ENCODE measurements at regions not wholly inside any gene's neighbourhood (a gene's known extent, or its start where the extent isn't known, plus 50 kb on each side); places are given as distances from the start of the nearest gene placed in this dataset.

- no peak overlapping the region for H2AFZ ChIP-seq (ENCODE audit: low read depth, low read length)
- H3K9me3 ChIP-seq (ENCODE audit: insufficient read depth, low read length, severe bottlenecking): no peaks in the 10 kb centered on the region
- peaks cover 8% of the 10 kb centered on the region for H3K27me3 ChIP-seq (ENCODE audit: insufficient read depth, low read length, poor library complexity)
- no peaks in the 10 kb centered on the region for H3K79me2 ChIP-seq (ENCODE audit: insufficient read depth, low read length)
- no peak overlapping the region for H3K9ac ChIP-seq (ENCODE audit: low read depth, low read length)
- H3K36me3 ChIP-seq (ENCODE audit: insufficient read depth, low read length): no peaks in the 10 kb centered on the region
- H3K4me1 ChIP-seq (ENCODE audit: insufficient read depth, low read length): no peaks in the 10 kb centered on the region
- TF ChIP-seq CTCF (IDR thresholded peaks at IDR 0.05; ENCODE audit: borderline replicate concordance, extremely low read depth, low read length, poor library complexity, severe bottlenecking) (no peak), EZH2 (IDR thresholded peaks at IDR 0.05; ENCODE audit: borderline replicate concordance, low read depth, low read length, severe bottlenecking) (no peak)
- H4K20me1 ChIP-seq (ENCODE audit: insufficient read depth, low read length): no peaks in the 10 kb centered on the region
- H3K27ac ChIP-seq (ENCODE audit: low read length): no peak overlapping the region
- DNase-seq (no peak), ATAC-seq (ENCODE audit: insufficient read depth, low read depth) (no peak)
- H3K4me3 ChIP-seq (ENCODE audit: low read depth in 1 of 2, low read length in 2 of 2): no peak overlapping the region
- H3K4me2 ChIP-seq (ENCODE audit: insufficient read depth, low read length): no peak overlapping the region
Observed at GRCh38 chr5:2169850-2170760, 287.4 kb upstream of the IRX4 start.

GRCh38 chr5:2169430-2169808 lies 286.7 kb upstream of the IRX4 start:
- H3K27ac ChIP-seq (ENCODE audit: low read length): no peak overlapping the region
- H3K36me3 ChIP-seq (ENCODE audit: insufficient read depth, low read length): no peaks in the 10 kb centered on the region
- no peaks in the 10 kb centered on the region for H3K4me1 ChIP-seq (ENCODE audit: insufficient read depth, low read length)
- no peak overlapping the region for H3K4me2 ChIP-seq (ENCODE audit: insufficient read depth, low read length)
- ATAC-seq (ENCODE audit: insufficient read depth, low read depth) (no peak), DNase-seq (no peak)
- H3K9ac ChIP-seq (ENCODE audit: low read depth, low read length): no peak overlapping the region
- H3K4me3 ChIP-seq (ENCODE audit: low read depth in 1 of 2, low read length in 2 of 2): no peak overlapping the region
- no peaks in the 10 kb centered on the region for H3K79me2 ChIP-seq (ENCODE audit: insufficient read depth, low read length)
- H3K27me3 ChIP-seq (ENCODE audit: insufficient read depth, low read length, poor library complexity): peaks cover 8% of the 10 kb centered on the region
- TF ChIP-seq CTCF (IDR thresholded peaks at IDR 0.05; ENCODE audit: borderline replicate concordance, extremely low read depth, low read length, poor library complexity, severe bottlenecking): no peak
- TF ChIP-seq EZH2 (IDR thresholded peaks at IDR 0.05; ENCODE audit: borderline replicate concordance, low read depth, low read length, severe bottlenecking): no peak
- no peak overlapping the region for H2AFZ ChIP-seq (ENCODE audit: low read depth, low read length)
- no peaks in the 10 kb centered on the region for H3K9me3 ChIP-seq (ENCODE audit: insufficient read depth, low read length, severe bottlenecking)
- H4K20me1 ChIP-seq (ENCODE audit: insufficient read depth, low read length): no peaks in the 10 kb centered on the region

GRCh38 chr5:2168601-2169429 lies 286.1 kb upstream of the IRX4 start:
- Histone ChIP-seq H3K27me3 (ENCODE audit: insufficient read depth, low read length, poor library complexity) (peaks cover 8% of the 10 kb centered on the region), H3K4me3 (ENCODE audit: low read depth in 1 of 2, low read length in 2 of 2) (no peak overlapping the region), H3K36me3 (ENCODE audit: insufficient read depth, low read length) (no peaks in the 10 kb centered on the region), H3K4me2 (ENCODE audit: insufficient read depth, low read length) (no peak overlapping the region), H3K4me1 (ENCODE audit: insufficient read depth, low read length) (no peaks in the 10 kb centered on the region), H2AFZ (ENCODE audit: low read depth, low read length) (no peak overlapping the region), H3K9ac (ENCODE audit: low read depth, low read length) (no peak overlapping the region), H3K27ac (ENCODE audit: low read length) (no peak overlapping the region), H3K9me3 (ENCODE audit: insufficient read depth, low read length, severe bottlenecking) (no peaks in the 10 kb centered on the region), H4K20me1 (ENCODE audit: insufficient read depth, low read length) (no peaks in the 10 kb centered on the region), H3K79me2 (ENCODE audit: insufficient read depth, low read length) (no peaks in the 10 kb centered on the region)
- no peak for DNase-seq
- no peak for ATAC-seq (ENCODE audit: insufficient read depth, low read depth)
- TF ChIP-seq CTCF (IDR thresholded peaks at IDR 0.05; ENCODE audit: borderline replicate concordance, extremely low read depth, low read length, poor library complexity, severe bottlenecking) (no peak), EZH2 (IDR thresholded peaks at IDR 0.05; ENCODE audit: borderline replicate concordance, low read depth, low read length, severe bottlenecking) (no peak)

Measured in DND-41 (cell line).